ENCODE measurements at regions not wholly inside any gene's neighbourhood (a gene's known extent, or its start where the extent isn't known, plus 50 kb on each side); places are given as distances from the start of the nearest gene placed in this dataset.
A peak's percentile ranks its signal among the peaks of the same experiment; 100 is the strongest.

DNA sequence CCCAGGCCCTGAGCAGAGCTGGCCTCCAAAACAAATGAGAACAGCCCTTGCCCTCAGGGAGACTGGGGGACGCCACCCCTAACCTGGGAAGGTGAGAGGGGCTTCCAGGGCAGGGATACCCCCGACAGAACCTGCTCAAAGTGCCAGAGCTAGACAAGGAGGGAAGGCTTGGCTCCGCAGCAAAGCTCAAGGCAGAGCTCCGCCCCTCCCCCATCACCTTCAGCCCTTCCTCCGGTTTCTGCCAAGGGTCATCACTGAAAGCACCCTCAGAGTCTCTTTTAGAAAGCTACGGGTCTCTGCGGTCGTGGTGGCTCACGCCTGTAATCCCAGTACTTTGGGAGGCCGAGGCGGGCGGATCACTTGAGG is 73.4 kb upstream of the CUX1 start:
- no peak overlapping the region for H2BK12ac ChIP-seq (ENCODE audit: low read length in 2 of 2)
- no peaks in the 10 kb centered on the region for H3K9me3 ChIP-seq (ENCODE audit: control insufficient read depth, low read length)
- no peak overlapping the region for H2AFZ ChIP-seq (ENCODE audit: low read depth, low read length)
- H3K18ac ChIP-seq (ENCODE audit: low read depth in 1 of 2, low read length in 2 of 2): no peak overlapping the region
- H3K79me1 ChIP-seq (replicated peaks; ENCODE audit: low read length, poor library complexity, severe bottlenecking): no peaks in the 10 kb centered on the region
- peak overlapping the region; percentile 33 for H3K4me2 ChIP-seq (ENCODE audit: low read length, poor library complexity, severe bottlenecking)
- peak overlapping the region; percentile 56 for H4K8ac ChIP-seq (ENCODE audit: low read length)
- no peak overlapping the region for H4K91ac ChIP-seq (ENCODE audit: low read length)
- H3K4me1 ChIP-seq (ENCODE audit: control insufficient read depth, insufficient read depth, low read depth, low read length): peaks cover 25% of the 10 kb centered on the region
- peak overlapping the region; percentile 78 for H2BK15ac ChIP-seq (ENCODE audit: low read depth, poor library complexity, severe bottlenecking)
- H3K27ac ChIP-seq (ENCODE audit: low read length, poor library complexity, severe bottlenecking): no peak overlapping the region
- 34% methylated on average over 11 of the region's 12 CpGs for WGBS
- no peak overlapping the region for H3K4ac ChIP-seq (ENCODE audit: low read depth in 1 of 2, low read length in 2 of 2)
- no peak overlapping the region for H2BK120ac ChIP-seq (ENCODE audit: low read depth, low read length)
- H3K4me3 ChIP-seq (ENCODE audit: insufficient read depth in 1 of 2, low read depth in 1 of 2, low read length in 2 of 2): no peak overlapping the region
- no peaks in the 10 kb centered on the region for H3K36me3 ChIP-seq (ENCODE audit: control insufficient read depth in 1 of 2, insufficient read depth in 2 of 2, low read depth in 1 of 2, low read length in 2 of 2)
- peaks cover 5 to 71% of the 10 kb centered on the region in 2 experiments for H3K27me3 ChIP-seq (ENCODE audit: control insufficient read depth in 1 of 2, insufficient read depth in 1 of 2, low read length in 2 of 2)
- H3K14ac ChIP-seq (ENCODE audit: low read length in 2 of 2): no peak overlapping the region
- H2AK5ac ChIP-seq (ENCODE audit: low read length, severe bottlenecking): no peak overlapping the region
- DNase-seq: no peak
- no peak overlapping the region for H3K9ac ChIP-seq (ENCODE audit: low read length)
- no peak overlapping the region for H3K23ac ChIP-seq (ENCODE audit: low read length in 2 of 2)
- H2BK5ac ChIP-seq (ENCODE audit: low read depth, low read length, poor library complexity, severe bottlenecking): no peak overlapping the region

DNA sequence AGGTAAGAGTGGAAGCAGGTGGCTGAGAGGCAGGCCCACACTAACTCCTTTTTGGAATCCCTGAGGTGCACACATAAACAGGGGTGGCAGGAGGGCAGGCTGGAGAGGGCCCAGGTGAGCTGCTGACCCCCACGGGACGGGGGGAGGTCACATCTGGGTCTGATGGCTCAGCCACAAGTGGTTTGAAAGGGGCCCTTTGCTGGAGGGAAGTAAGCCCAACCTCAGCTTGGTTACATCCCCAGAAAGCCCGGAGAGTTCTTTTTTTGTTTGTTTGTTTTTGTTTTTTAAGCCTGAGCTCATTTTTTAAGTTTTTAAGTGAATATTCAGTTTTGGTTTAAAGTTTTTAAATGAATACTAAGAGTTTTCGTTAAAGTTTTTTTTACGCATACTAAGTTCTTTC is 72.8 kb upstream of the CUX1 start:
- Histone ChIP-seq H2BK5ac (ENCODE audit: low read depth, low read length, poor library complexity, severe bottlenecking) (no peak overlapping the region), H3K4me2 (ENCODE audit: low read length, poor library complexity, severe bottlenecking) (no peak overlapping the region), H4K8ac (ENCODE audit: low read length) (no peak overlapping the region), H3K18ac (ENCODE audit: low read depth in 1 of 2, low read length in 2 of 2) (no peak overlapping the region), H3K4me3 (ENCODE audit: insufficient read depth in 1 of 2, low read depth in 1 of 2, low read length in 2 of 2) (no peak overlapping the region), H2AK5ac (ENCODE audit: low read length, severe bottlenecking) (no peak overlapping the region), H3K27me3 (ENCODE audit: control insufficient read depth in 1 of 2, insufficient read depth in 1 of 2, low read length in 2 of 2) (peaks cover 8 to 73% of the 10 kb centered on the region in 2 experiments), H3K79me1 (replicated peaks; ENCODE audit: low read length, poor library complexity, severe bottlenecking) (no peaks in the 10 kb centered on the region), H3K36me3 (ENCODE audit: control insufficient read depth in 1 of 2, insufficient read depth in 2 of 2, low read depth in 1 of 2, low read length in 2 of 2) (no peaks in the 10 kb centered on the region), H3K9me3 (ENCODE audit: control insufficient read depth, low read length) (no peaks in the 10 kb centered on the region), H2BK12ac (ENCODE audit: low read length in 2 of 2) (no peak overlapping the region), H3K14ac (ENCODE audit: low read length in 2 of 2) (no peak overlapping the region), H3K9ac (ENCODE audit: low read length) (no peak overlapping the region), H2BK15ac (ENCODE audit: low read depth, poor library complexity, severe bottlenecking) (no peak overlapping the region), H3K4ac (ENCODE audit: low read depth in 1 of 2, low read length in 2 of 2) (no peak overlapping the region), H4K91ac (ENCODE audit: low read length) (no peak overlapping the region), H2BK120ac (ENCODE audit: low read depth, low read length) (no peak overlapping the region), H3K23ac (ENCODE audit: low read length in 2 of 2) (no peak overlapping the region), H2AFZ (ENCODE audit: low read depth, low read length) (no peak overlapping the region), H3K4me1 (ENCODE audit: control insufficient read depth, insufficient read depth, low read depth, low read length) (peaks cover 21% of the 10 kb centered on the region), H3K27ac (ENCODE audit: low read length, poor library complexity, severe bottlenecking) (no peak overlapping the region)
- DNase-seq: no peak
- WGBS: 51% methylated on average over 3 of the region's 5 CpGs

DNA sequence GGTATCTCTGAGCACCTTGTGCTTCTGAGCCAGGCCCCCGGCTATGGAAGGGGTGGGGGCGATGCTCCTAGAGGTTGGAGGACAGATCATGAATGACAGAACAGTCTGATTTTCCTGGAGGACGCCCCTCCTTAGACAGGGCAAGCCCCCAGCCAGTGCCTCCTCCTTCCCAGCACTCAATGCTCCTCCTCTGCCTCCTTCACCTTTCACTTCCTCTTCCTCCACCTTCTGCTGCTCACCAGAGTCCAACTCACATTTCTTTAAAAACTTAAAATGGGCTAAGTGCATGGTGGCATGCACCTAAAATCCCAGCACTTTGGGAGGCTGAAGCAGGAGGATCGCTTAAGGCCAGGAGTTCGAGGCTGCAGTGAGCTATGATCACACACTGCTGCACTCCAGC is 71.1 kb upstream of the CUX1 start:
- no peak overlapping the region for H3K27ac ChIP-seq (ENCODE audit: low read length, poor library complexity, severe bottlenecking)
- no peak overlapping the region for H2AK5ac ChIP-seq (ENCODE audit: low read length, severe bottlenecking)
- H2BK120ac ChIP-seq (ENCODE audit: low read depth, low read length): no peak overlapping the region
- H2AFZ ChIP-seq (ENCODE audit: low read depth, low read length): no peak overlapping the region
- H3K27me3 ChIP-seq (ENCODE audit: control insufficient read depth in 1 of 2, insufficient read depth in 1 of 2, low read length in 2 of 2): peaks cover 10 to 67% of the 10 kb centered on the region in 2 experiments
- no peak overlapping the region for H3K9ac ChIP-seq (ENCODE audit: low read length)
- no peak overlapping the region for H3K23ac ChIP-seq (ENCODE audit: low read length in 2 of 2)
- H3K9me3 ChIP-seq (ENCODE audit: control insufficient read depth, low read length): no peaks in the 10 kb centered on the region
- H3K4ac ChIP-seq (ENCODE audit: low read depth in 1 of 2, low read length in 2 of 2): no peak overlapping the region
- WGBS: 80% methylated on average over 5 of the region's 5 CpGs
- no peak for DNase-seq
- no peaks in the 10 kb centered on the region for H3K36me3 ChIP-seq (ENCODE audit: control insufficient read depth in 1 of 2, insufficient read depth in 2 of 2, low read depth in 1 of 2, low read length in 2 of 2)
- H3K18ac ChIP-seq (ENCODE audit: low read depth in 1 of 2, low read length in 2 of 2): no peak overlapping the region
- no peak overlapping the region for H4K91ac ChIP-seq (ENCODE audit: low read length)
- no peak overlapping the region for H2BK5ac ChIP-seq (ENCODE audit: low read depth, low read length, poor library complexity, severe bottlenecking)
- no peak overlapping the region for H3K14ac ChIP-seq (ENCODE audit: low read length in 2 of 2)
- no peak overlapping the region for H2BK15ac ChIP-seq (ENCODE audit: low read depth, poor library complexity, severe bottlenecking)
- H3K4me2 ChIP-seq (ENCODE audit: low read length, poor library complexity, severe bottlenecking): no peak overlapping the region
- no peak overlapping the region for H2BK12ac ChIP-seq (ENCODE audit: low read length in 2 of 2)
- H3K4me1 ChIP-seq (ENCODE audit: control insufficient read depth, insufficient read depth, low read depth, low read length): peaks cover 16% of the 10 kb centered on the region
- no peak overlapping the region for H3K4me3 ChIP-seq (ENCODE audit: insufficient read depth in 1 of 2, low read depth in 1 of 2, low read length in 2 of 2)
- no peak overlapping the region for H4K8ac ChIP-seq (ENCODE audit: low read length)
- no peaks in the 10 kb centered on the region for H3K79me1 ChIP-seq (replicated peaks; ENCODE audit: low read length, poor library complexity, severe bottlenecking)

DNA sequence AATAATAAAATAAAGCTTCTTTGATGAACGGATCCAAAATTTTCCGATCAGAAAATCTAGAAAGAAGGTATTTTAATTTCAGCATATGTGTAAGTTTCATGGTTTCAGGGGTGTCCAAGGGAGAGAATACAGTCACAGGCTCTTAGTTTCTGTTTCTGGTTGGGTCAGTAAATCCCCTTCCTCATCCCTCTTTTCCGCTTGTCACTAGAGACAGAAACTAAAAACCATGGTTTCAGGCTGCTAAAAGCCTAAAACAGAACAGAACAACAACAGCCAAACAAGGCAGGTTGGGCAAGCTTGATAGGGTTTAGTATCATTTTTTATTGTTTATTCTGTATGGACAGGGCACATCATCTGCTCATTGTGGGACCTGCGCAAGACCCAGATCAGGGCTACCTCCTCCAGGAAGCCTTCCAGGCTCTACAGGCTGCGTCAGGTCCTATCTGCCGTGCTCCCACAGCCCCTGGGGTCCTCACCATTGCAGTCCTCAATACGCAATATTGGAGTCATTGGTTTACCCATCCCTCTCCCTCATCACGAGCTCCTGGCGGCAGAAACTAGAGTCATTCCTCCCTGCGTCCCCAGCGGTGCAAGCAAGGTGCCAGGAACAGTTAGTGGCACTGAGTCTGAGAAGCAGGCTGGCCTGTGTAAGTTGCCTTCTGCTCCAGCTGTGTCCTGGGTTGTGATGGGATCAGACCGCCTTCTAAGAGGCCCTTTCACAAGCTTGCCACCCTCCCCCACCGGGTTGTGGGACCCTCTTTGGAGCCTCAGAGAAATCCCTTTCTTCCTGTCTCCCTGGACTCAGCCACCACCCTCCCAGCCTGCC is 70.2 kb upstream of the CUX1 start:
- no peak overlapping the region for H3K4me3 ChIP-seq (ENCODE audit: insufficient read depth in 1 of 2, low read depth in 1 of 2, low read length in 2 of 2)
- no peak overlapping the region for H2BK12ac ChIP-seq (ENCODE audit: low read length in 2 of 2)
- 80% methylated on average over 12 of the region's 13 CpGs for WGBS
- H3K4me2 ChIP-seq (ENCODE audit: low read length, poor library complexity, severe bottlenecking): no peak overlapping the region
- H3K27ac ChIP-seq (ENCODE audit: low read length, poor library complexity, severe bottlenecking): no peak overlapping the region
- H3K27me3 ChIP-seq (ENCODE audit: control insufficient read depth in 1 of 2, insufficient read depth in 1 of 2, low read length in 2 of 2): peaks cover 10 to 65% of the 10 kb centered on the region in 2 experiments
- no peaks in the 10 kb centered on the region for H3K9me3 ChIP-seq (ENCODE audit: control insufficient read depth, low read length)
- peak overlapping the region in 1 of 2 experiments; percentile 73 for H3K14ac ChIP-seq (ENCODE audit: low read length in 2 of 2)
- no peak overlapping the region for H3K9ac ChIP-seq (ENCODE audit: low read length)
- no peak overlapping the region for H2AFZ ChIP-seq (ENCODE audit: low read depth, low read length)
- no peak overlapping the region for H2AK5ac ChIP-seq (ENCODE audit: low read length, severe bottlenecking)
- no peak overlapping the region for H2BK120ac ChIP-seq (ENCODE audit: low read depth, low read length)
- no peak overlapping the region for H4K91ac ChIP-seq (ENCODE audit: low read length)
- peaks cover 16% of the 10 kb centered on the region for H3K4me1 ChIP-seq (ENCODE audit: control insufficient read depth, insufficient read depth, low read depth, low read length)
- no peak overlapping the region for H3K4ac ChIP-seq (ENCODE audit: low read depth in 1 of 2, low read length in 2 of 2)
- DNase-seq: no peak
- H3K23ac ChIP-seq (ENCODE audit: low read length in 2 of 2): no peak overlapping the region
- no peak overlapping the region for H2BK5ac ChIP-seq (ENCODE audit: low read depth, low read length, poor library complexity, severe bottlenecking)
- no peak overlapping the region for H3K18ac ChIP-seq (ENCODE audit: low read depth in 1 of 2, low read length in 2 of 2)
- H4K8ac ChIP-seq (ENCODE audit: low read length): no peak overlapping the region
- no peaks in the 10 kb centered on the region for H3K36me3 ChIP-seq (ENCODE audit: control insufficient read depth in 1 of 2, insufficient read depth in 2 of 2, low read depth in 1 of 2, low read length in 2 of 2)
- H2BK15ac ChIP-seq (ENCODE audit: low read depth, poor library complexity, severe bottlenecking): no peak overlapping the region
- H3K79me1 ChIP-seq (replicated peaks; ENCODE audit: low read length, poor library complexity, severe bottlenecking): no peaks in the 10 kb centered on the region
